SK-N-MC (cell line): ENCODE measurements at regions not wholly inside any gene's neighbourhood (a gene's known extent, or its start where the extent isn't known, plus 50 kb on each side); places are given as distances from the start of the nearest gene placed in this dataset.

Experiments used
- EZH2 ChIP-seq: fragments of 200-600 bp; sonication (generic); IDR thresholded peaks from one replicate; pipeline ENCODE4 v1.6.1; 2017; ENCODE audit warnings: antibody characterized with exemption
- FOXP2 ChIP-seq: optimal IDR thresholded peaks from 2 replicates; pipeline ENCODE3; 2011; ENCODE audit warnings: mild to moderate bottlenecking, moderate library complexity; ENCODE audit not compliant: insufficient read depth; ENCODE audit errors: extremely low read length, control extremely low read depth
- POLR2AphosphoS5 ChIP-seq: IDR thresholded peaks from 2 replicates; pipeline ENCODE4 v1.6.1; 2012; ENCODE audit warnings: mild to moderate bottlenecking, low read depth, low read length, borderline replicate concordance

DNA sequence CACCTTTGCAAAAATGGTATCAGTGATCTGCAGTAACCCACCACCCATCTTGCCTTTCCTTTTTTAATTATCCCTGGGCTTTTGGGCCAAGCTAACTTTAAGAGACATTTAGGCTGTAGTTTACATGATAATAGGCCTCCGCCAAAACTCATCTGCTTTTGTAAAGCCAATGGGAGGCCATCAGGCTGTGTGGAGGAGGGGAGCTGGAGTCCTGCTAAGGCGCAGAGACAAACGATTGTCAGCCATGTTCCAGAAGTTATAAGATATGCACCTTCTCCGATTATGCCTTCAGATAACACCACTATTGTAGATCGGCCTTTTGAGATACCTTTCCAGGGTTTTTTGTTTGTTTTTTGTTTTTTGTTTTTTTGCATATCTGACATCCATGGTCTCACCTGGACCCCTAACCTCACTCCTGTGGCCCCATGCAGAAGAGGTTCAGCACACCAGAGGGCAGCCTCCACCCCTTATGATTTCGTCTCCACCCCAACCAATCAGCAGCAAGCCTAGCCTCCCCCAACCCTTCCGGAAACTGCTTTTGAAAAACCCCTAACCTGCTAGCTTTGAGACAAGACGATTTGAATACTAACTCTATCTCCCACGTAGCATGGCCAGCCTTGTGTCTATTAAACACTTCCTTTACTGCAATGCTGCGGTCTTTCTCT is 113.9 kb upstream of the UBL3 start:
- TF ChIP-seq POLR2AphosphoS5 (no peak), EZH2 (no peak), FOXP2 (no peak)
